ENCODE measurements at regions not wholly inside any gene's neighbourhood (a gene's known extent, or its start where the extent isn't known, plus 50 kb on each side); places are given as distances from the start of the nearest gene placed in this dataset.

DNA sequence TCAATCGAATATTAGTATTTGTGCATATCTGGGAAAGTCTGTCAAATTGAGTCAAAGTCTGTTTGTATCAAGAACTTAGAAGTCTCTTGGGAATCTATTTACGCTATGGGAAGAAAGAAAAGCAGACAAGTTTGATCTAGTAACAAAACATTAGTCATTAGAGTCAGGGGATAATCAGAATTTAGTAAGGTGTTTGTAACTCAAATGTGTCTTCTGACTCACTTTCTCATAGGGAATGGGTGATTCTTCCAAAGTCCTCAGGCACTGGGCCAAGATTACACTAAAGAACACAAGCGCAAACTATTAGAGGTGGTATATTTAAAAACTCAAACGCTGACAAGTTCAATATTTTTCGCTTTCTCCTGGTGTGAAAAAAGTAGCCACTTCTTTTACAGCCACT, 926.5 kb downstream of the PDHA2 start:
- DNase-seq (ENCODE audit: low read depth, low spot score): no peak

DNA sequence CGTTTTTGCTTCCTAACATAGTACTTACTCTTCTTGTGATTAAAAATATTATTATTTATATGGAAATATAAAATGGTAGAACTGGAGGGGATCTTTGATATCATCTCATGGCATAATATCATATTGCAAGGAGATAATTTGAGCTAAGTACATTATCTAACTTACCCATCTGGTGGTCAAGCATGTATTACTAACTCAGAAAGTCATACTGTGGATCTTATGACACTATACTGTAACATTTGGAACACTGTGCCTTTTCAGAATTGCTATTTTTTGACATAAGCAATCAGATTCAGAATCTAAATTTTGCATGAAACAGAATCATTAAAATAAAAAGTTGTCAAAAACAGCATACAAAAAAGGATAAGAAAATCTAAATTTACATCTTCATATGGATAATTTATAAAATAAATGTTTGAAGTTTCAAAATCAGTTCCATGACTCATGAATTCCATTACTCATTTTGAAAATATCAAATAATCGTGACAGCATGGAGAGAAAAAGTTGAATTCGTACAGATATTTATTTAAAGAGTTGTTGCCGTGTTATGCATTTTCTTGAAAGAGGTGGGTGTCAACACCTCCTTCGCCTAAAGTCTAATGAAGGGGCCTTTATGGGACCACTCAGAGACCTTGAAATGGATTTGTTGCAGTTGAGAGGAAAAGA, 928.1 kb downstream of the PDHA2 start:
- DNase-seq (ENCODE audit: low read depth, low spot score): no peak

DNA sequence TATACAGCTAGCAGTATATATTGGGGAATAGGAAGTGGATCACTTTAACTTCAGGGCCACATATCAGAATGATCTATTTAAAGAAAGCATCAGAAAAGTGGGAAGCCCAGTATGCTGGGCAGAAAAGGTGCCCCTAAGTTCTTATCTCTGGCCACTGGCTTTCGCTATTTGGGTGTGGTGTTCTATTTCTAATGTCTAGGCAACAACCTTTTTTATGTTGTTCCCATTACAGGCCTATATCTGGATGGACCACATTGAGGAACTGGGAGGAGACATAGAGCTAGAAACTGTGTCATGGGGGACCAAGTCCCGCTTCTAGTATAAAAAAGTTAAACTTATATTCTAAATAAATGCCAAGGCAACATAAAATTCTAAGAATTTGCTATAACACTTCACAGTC, 935.6 kb downstream of the PDHA2 start:
- DNase-seq (ENCODE audit: low read depth, low spot score): no peak

DNA sequence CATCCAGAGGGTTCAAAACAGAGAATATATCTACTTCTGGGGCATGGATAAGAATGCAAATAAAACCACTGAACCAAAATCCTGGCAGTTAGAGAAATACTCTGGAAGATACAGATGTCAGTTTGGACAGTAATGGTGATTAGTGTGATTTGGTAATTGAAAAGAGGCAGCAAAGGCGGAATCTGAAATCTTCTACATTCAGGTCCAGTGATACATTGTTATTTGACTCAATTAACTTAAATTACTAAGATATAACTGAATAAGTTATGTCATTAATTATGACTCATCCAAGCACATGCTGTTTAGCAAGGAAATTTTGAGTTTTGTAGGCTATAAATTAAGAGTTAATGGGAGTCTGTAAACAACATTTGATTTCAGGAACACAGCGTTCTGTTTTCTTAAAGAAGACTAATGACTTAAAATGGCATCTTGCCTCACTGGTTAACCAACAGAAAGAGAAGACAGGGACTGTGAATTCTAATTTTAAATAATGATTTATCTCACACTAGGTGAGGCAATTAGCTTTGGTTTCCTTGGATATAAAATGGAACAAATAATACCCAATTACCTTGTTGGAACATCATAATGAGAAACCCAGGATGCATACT, 937.1 kb downstream of the PDHA2 start:
- DNase-seq (ENCODE audit: low read depth, low spot score): no peak

DNA sequence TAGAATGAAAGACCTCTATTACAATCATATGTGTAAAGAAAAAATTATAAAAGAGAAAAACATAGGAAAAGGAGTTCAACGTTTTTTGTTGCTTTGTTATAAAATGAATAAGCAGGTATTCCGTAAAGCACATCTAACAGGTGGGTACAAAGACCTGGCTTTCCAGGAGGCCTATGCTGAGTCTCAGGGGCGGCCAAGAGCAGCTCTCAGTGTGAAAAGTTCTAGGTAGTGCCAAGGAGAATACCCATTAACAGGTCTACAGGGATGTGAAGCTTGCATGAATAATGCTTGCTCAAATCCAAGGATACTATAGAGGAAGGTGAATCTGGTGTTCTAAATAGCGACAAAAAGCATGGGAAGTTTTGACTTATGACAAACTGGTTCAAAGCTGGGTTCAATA, 944.4 kb downstream of the PDHA2 start:
- DNase-seq (ENCODE audit: low read depth, low spot score): no peak

DNA sequence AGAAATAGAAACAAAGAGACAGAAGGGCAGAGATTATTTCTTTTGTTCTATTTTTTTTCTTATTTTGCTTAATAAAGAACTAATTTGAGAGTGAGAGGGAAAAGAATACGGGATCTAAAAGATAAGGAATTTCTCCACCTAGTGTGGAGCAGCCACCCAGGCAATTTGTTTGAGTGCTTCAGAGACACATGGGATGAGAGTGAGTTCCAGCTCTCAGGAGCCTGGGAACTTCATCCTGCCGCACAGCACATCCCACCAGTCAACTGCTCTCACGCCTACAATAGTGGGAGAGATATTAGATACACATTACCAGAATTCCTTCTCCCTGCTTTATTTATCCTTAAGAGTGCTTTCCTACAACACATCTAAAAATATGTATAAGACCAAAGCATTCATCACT, 946.4 kb downstream of the PDHA2 start:
- DNase-seq (ENCODE audit: low read depth, low spot score): no peak

DNA sequence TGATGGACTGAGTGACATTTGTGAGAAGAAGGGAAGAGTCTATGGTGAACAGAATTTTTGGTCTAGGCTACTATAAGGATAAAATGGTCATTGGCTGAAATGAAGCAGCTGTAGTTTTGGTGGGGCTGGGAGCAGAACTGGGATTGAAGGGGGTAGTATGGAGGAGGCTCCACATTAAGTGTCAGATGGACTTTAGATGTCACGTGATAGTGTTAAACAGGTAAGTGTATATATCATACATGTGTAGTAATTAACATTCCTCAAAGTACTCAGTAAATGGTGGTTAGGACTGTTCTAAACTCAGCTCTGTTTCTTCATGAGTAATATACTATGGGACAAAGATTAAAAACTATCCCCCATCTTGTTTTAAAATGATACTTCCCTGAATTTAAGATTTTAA, 947.9 kb downstream of the PDHA2 start:
- no peak for DNase-seq (ENCODE audit: low read depth, low spot score)

DNA sequence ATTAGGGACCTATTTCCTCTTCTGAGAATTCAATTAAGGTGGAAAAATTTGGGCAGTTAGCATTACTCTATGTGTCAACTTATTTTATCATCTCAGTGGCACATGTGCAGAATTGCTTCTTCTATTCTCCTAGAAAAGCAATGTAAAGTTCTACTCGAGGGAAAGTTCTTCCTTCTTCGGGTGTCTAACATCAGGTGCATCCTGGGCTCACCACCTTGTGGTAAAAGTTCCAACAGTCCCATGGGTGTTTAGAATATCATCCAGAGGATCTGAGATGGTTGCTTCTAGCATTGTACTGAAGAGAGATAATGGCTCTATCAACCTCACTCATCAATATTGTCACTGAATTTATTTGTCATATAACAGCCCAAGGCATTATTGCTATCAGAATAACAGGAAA, 969.7 kb downstream of the PDHA2 start:
- DNase-seq (ENCODE audit: low read depth, low spot score): no peak

DNA sequence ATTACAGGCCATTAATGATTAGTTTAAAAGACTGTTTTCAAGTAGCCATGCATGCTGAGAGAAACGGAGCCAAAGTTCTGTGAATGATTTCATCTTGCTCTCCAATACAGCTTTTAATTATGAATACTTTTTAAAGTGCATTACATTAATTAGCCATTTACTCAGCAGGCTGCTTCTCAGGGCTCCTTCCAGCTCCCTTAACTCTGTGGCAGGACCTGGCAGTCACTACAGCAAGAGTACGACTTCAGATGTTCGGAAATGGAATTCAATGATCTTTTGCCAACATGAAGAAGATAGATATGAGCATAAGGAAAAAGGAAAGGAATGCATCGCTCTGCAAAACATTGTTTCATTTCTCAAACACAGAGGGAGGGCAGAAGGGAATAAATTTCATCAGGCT, 987.2 kb downstream of the PDHA2 start:
- DNase-seq (ENCODE audit: low read depth, low spot score): no peak

DNA sequence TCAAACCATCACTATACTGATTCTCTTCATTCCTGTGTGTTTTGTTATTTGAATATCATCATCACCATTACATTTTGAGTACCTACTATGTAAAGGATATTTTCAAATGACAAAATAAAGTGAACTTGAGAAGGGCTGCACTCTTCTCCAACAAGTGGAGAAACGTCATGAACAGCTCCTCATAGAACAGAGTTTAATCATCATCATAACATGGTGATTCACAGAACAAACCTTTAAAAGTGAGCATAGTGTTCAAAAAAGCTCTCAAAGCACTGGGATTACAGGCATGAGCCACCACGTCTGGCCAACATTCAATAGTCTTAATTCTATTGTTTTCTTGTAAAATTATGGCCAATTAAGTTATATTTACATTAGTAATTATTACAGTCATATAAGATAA, 993.9 kb downstream of the PDHA2 start:
- no peak for DNase-seq (ENCODE audit: low read depth, low spot score)

DNA sequence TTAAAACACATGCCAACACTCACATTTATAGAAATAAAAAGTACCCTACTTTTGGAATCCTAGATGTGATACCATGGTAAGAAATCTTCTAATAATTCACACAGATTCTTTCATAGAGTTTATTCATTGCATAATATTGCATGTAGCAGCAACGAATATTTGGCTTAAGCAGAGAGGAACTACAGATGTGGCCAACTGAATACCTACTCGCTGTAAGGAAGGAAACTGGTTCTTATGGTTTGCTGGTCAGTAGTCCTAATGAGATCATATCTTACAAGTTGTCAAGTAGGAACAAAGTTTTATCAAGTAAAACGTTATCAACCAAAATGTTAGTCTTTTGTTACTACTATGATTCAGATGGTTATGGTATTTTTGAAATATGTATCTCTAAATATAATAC, 996.1 kb downstream of the PDHA2 start:
- DNase-seq (ENCODE audit: low read depth, low spot score): no peak

DNA sequence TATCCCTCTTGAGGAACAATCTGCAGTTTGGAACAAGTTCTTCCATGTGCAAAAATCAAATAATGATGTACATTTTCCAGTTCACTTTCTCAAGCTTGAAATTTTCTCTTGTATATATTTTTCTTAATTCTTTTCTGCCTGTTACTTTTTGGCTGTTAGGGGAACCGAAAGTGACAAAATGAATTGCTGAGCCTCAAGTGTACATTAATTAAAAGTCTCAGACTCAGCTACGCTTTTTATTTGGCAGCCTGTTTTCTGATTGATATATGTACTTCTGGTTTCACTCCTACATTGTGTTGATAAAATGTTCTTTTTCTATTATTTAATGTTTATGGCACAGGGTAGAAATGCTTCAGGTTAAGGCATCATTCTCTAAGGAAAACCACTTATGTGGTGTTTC, 999.5 kb downstream of the PDHA2 start:
- no peak for DNase-seq (ENCODE audit: low read depth, low spot score)

DNA sequence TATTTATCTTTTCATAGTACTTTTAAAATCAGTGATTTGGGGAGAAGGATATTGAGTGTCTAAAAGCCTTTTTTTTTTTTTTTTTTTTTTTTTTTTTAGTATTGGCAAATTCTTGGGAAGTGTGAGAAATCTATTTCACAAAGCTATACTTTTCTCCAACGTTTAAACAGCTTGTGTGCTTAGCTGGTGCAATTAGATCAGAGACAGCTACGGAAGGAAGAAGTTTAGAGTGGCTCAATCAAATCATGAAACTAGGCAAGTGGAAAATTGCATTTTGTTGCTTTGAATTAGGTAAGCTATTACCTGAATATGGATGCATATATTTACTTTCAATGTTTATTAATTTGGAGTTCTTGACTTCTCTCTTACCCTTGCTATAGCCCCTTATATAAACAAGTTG, 1001.9 kb downstream of the PDHA2 start:
- no peak for DNase-seq (ENCODE audit: low read depth, low spot score)

DNA sequence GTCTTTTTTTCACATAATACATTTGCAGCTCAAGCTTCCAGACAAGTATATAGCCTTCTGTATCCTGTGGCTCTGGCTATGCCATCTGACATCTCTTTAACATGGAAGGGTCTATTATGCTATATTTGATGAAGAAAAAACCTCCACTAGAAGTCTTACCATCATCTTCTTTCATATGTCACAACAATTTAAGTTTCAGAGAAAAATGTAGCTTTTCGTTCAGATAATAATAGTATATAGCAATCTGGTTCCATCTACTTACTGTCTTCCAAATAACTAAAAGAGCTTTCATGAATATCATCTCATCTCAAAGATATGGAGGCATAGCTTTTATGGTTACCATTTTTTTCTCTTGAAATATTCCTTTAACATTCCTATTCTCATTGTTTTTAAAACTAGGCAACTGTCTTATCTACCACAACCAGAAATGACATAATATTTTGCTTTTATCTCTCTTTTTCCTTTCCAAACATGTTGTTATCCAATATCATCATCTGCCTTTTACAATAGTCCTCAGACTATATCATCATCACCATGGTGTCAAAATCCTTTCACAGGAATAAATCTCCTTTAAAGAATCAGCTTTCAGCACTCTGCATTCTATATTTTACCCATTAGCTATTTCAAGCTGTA, 1005.1 kb downstream of the PDHA2 start:
- DNase-seq (ENCODE audit: low read depth, low spot score): no peak

DNA sequence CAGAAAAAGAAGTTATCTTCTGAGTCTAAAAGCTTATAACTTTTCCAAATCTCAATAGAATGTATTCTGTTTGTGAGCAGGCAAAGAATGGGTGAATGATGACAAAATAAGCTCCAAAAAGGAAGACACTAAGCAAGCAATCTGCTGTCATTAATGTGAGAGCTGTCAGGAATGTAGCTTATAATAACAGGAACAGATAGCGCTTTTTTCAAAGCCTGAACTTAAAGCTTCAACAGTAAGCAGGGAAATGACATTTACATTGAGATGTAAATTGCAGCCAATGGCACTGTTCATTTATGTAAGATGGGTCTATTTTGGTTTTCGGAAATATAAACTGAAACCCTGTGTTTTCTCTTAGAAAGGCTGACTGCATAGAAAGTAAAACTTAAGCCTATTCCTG, 1005.9 kb downstream of the PDHA2 start:
- no peak for DNase-seq (ENCODE audit: low read depth, low spot score)

DNA sequence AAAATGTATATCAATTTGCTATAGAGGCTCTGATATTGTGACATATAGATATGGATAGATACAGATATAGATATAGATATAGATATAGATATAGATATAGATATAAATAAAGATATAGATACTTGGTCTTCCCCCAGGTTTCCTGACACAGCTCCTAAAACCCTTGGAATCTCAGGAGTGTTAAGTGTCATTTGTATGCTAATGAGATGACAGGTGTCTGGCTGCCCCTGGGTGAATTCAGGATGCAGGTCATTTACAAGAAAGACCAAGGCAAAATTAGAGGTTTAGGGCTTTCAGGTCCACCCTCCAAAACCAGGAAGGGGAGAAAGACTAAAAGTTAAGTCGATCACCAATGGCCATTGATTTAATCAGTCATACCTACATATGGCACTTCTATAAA, 1034.8 kb downstream of the PDHA2 start:
- DNase-seq (ENCODE audit: low read depth, low spot score): no peak

DNA sequence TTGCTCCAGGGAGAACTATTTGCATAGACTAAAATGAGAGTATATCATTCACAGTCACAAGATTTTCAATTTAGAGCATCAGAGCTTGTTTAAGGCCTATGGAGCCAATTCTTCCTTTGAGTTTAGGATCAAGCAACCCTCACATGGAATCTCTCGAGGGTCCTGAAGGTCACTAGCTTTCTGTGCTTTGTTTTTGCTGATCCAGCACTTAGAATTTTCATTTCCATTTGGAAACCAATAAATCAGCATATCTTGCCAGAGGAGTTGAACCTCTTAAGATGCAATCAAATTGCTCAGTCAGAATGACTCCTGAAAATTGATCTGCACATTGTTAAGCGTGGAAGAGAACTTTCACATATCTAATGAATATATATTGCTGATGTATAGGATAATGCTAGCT, 1039.6 kb downstream of the PDHA2 start:
- no peak for DNase-seq (ENCODE audit: low read depth, low spot score)

DNA sequence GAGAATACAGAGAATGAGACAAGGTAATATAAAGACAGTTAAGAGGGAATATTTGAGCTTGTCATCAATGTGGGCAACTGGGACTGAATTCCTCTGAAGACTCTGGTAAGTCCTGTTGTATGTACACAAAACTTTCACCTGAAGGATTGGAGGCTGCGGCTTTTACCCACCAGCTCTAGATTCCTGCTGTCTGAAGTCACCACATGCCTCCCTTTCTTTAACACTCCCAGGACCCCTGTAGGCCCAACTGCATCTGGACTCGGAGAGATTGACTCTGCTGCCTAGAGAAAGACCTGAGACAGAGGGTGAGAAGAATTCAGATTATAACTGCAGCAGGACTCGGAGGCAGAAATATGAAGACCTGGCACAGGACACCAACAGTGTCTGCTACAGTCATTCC, 1048.0 kb downstream of the PDHA2 start:
- DNase-seq (ENCODE audit: low read depth, low spot score): no peak

DNA sequence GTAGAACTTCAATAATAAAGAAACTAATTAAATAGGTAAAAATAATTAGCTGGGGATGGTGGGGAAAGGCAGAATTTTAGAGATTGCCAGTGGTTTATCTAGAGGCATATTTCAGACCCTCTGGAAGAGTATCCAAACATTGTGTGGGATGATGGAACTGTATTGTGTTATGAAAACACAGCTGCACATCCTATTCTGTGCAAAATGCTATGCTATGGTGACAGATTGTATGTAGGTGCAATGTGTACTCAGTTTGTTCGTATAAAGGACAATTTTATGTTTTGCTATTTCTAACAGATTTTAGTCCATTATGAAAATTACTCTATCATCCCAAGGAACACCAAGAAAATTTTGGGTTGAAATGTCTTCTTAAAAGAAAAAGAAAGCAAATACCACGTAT, 1054.7 kb downstream of the PDHA2 start:
- no peak for DNase-seq (ENCODE audit: low read depth, low spot score)

DNA sequence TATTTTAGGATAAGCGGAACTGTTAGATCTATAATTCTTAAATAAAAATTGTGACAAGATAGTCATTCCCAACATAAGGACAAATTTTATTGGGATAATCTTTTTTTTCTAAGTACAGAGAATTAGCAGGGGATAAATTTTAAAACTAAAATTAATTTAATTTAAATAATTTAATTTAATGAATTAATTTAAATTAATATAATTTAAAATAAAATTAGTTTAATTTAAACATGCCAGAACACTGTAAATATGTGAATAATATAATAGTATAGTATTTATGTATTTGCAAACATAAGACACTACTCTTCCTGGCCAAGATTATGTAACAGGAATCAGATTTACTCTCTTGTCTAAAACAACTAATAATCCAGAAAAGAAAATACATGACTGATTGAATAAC, 1055.9 kb downstream of the PDHA2 start:
- no peak for DNase-seq (ENCODE audit: low read depth, low spot score)

DNA sequence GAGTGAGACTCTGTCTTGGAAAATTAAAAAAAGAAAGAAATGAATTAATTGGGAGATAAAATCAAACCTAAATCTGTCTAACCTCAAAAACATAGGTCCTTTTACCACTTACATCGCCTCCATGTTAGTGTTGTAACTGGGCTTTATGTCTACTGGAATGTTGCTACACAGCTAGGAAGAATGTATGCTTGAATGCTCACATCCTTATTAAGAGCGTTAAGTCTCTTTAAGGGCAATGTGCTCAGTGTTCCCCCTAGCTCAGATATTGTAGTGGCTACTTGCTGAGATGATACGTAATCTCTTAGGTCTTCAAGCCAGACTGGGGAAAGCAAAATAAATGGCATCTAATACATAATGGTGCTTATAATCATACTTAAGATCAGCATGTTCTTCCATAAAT, 1072.8 kb downstream of the PDHA2 start:
- no peak for DNase-seq (ENCODE audit: low read depth, low spot score)

DNA sequence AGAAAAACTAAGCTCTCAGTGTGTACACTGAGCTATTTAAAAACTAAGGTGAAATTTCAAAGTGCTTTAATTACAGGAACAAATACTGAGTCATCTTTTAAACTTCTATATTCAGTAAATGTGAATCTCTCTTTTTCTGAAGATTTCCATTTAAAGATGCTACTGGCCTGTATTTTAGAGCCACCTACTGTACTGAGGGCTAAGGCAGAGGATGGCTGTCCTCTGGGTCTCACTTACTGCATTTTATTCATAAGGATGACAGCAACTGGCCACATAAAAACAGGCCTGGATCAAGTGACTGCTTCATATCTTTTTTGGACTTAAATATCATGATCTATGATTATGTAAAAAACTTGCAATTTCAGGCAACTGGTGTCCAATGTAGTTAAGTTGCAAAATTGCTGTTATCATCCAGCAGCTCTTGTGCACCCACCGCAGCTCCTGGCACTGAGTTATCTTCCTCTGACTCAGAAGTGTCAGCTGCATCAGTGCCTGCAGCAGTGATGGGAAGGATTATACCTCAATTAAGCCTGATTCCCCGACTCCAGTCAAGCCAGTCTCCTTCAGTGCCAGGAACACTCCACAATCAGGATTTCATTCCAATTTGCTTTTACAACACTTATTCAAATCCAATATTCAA, 1073.7 kb downstream of the PDHA2 start:
- DNase-seq (ENCODE audit: low read depth, low spot score): no peak

DNA sequence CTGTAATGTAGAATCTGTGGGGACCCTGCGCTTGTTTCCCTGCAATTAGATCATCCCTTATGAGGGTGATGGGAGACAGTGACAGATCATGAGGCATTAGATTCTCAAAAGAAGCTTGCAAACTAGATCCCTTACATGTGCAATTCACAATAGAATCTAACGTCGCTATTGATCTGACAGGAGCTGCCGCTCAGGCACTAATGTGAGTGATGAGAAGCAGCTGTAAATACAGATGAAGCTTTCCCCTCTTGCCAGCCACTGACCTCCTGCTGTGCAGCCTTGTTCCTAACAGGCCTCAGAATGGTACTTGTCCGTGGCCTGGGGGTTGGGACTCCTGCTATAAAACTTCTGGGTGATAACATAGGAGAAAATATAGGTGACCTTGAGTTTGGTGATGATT, 1076.8 kb downstream of the PDHA2 start:
- no peak for DNase-seq (ENCODE audit: low read depth, low spot score)
